ENCODE measurements at regions not wholly inside any gene's neighbourhood (a gene's known extent, or its start where the extent isn't known, plus 50 kb on each side); places are given as distances from the start of the nearest gene placed in this dataset.
"Not testable (repeated sequence)": the region's sequence is repeated elsewhere in the genome, so short reads cannot be mapped to it uniquely, and the experiment has no call there.

DNA sequence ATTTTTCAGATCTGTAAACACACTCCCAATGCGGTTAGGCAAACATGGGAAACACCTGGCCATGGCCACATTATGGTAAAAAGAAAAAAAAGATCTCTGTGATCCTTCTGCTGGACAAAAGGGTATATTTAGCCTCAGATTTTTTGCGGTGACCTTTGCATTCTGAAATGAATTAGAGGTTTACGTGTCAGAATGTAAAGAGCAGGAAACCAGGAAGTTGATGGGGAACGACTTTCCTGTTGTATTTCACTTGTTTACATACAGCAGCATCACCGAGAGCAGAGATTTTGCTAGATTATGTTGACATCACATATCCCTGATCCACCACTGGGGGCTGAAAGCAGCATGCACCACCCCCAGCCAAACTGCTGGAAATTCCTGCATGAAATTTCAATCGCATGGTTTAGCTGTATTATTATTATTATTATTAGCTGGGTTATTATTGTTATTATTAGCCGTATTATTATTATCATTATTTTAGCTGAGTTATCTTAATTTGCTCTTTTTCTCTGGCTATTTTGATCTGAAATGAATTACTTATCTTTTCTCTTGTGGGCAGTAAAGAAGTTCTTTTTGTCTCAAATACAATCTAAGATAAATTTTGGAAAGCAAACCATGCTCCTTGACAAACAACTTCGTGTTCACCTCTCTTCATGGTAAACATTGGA is 189.4 kb downstream of the ZFP64 start:
- WGBS, 4 donors: 43 to 52% (median 49%) methylated on average over 8 of the region's 8 CpGs
- H3K27ac ChIP-seq: no peak overlapping the region
- H3K9me3 ChIP-seq (replicated peaks in 1 of 3): no peaks in the 10 kb centered on the region
- no peaks in the 10 kb centered on the region for H3K27me3 ChIP-seq
- no peak for DNase-seq
- H3K4me3 ChIP-seq: no peak overlapping the region
- intact Hi-C loops (cut with DNase I): no loop called here
- no peaks in the 10 kb centered on the region for H3K4me1 ChIP-seq (replicated peaks in 1 of 2)
- H3K36me3 ChIP-seq (replicated peaks in 1 of 2): no peaks in the 10 kb centered on the region
- TF ChIP-seq, protein P1, sequence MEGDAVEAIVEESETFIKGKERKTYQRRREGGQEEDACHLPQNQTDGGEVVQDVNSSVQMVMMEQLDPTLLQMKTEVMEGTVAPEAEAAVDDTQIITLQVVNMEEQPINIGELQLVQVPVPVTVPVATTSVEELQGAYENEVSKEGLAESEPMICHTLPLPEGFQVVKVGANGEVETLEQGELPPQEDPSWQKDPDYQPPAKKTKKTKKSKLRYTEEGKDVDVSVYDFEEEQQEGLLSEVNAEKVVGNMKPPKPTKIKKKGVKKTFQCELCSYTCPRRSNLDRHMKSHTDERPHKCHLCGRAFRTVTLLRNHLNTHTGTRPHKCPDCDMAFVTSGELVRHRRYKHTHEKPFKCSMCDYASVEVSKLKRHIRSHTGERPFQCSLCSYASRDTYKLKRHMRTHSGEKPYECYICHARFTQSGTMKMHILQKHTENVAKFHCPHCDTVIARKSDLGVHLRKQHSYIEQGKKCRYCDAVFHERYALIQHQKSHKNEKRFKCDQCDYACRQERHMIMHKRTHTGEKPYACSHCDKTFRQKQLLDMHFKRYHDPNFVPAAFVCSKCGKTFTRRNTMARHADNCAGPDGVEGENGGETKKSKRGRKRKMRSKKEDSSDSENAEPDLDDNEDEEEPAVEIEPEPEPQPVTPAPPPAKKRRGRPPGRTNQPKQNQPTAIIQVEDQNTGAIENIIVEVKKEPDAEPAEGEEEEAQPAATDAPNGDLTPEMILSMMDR (IDR thresholded peaks at IDR 0.05): no peak
- no peak for TF ChIP-seq POLR2A (IDR thresholded peaks at IDR 0.05)

DNA sequence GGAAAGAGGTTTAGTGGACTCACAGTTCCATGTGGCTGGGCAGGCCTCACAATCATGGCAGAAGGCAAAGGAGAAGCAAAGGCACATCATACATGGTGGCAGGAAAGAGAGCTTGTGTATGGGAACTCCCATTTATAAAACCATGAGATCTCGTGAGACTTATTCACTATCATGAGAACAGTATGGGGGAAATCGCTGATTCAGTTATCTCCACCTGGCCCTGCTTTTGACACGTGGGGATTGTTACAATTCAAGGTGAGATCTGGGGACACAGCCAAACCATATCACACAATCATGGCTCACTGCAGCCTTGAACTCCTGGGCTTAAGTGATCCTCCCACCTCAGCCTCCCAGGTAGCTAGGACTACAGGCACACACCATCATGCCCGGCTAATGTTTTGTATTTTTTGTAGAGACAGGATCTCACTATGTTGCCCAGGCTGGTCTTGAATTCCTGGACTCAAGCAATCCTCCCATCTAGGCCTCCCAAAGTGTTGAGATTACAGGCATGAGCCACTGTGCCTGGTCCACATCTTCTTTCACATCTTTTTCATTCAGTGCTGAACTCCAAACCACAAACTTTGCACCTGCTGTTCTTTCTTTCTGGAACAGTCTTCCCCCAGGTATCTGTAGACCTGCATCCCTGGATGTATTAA is 194.2 kb downstream of the ZFP64 start:
- H3K36me3 ChIP-seq (replicated peaks in 1 of 2); H3K4me3 ChIP-seq; intact Hi-C loops (cut with DNase I); H3K4me1 ChIP-seq (replicated peaks in 1 of 2); H3K27me3 ChIP-seq; H3K9me3 ChIP-seq (replicated peaks in 1 of 3); H3K27ac ChIP-seq; DNase-seq: not testable (repeated sequence)
- 77 to 83% (median 83%) methylated on average over 4 of the region's 4 CpGs for WGBS, 4 donors

DNA sequence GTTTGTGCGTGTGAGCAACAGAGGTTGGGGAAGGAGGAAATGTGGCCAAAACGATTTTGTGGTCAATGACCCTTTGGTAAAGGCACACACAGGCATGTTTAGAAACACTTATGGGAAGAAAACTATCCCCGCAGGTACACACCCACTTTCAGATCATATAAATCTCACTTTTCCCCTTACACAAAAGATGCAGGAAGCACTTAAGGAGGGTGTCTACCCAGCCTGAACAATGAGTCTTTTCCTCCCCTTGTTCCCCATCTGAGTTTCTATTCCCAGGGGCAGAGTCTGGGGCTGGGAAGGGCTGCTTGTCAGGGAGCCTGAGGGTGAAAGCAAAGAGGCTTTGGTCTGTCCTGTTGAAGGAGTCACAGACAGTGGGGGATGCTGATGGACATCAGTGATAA is 193.2 kb upstream of the SALL4 start:
- H3K27me3 ChIP-seq: no peaks in the 10 kb centered on the region
- H3K4me3 ChIP-seq: no peak overlapping the region
- WGBS, 4 donors: 40 to 57% (median 54%) methylated on average over 3 of the region's 3 CpGs
- intact Hi-C loops (cut with DNase I): no loop called here
- no peak overlapping the region for H3K27ac ChIP-seq
- TF ChIP-seq, protein P1 (IDR thresholded peaks at IDR 0.05): no peak
- no peak for TF ChIP-seq POLR2A (IDR thresholded peaks at IDR 0.05)
- H3K36me3 ChIP-seq (replicated peaks in 1 of 2): no peaks in the 10 kb centered on the region
- no peaks in the 10 kb centered on the region for H3K9me3 ChIP-seq (replicated peaks in 1 of 3)
- H3K4me1 ChIP-seq (replicated peaks in 1 of 2): no peaks in the 10 kb centered on the region
- no peak for DNase-seq

DNA sequence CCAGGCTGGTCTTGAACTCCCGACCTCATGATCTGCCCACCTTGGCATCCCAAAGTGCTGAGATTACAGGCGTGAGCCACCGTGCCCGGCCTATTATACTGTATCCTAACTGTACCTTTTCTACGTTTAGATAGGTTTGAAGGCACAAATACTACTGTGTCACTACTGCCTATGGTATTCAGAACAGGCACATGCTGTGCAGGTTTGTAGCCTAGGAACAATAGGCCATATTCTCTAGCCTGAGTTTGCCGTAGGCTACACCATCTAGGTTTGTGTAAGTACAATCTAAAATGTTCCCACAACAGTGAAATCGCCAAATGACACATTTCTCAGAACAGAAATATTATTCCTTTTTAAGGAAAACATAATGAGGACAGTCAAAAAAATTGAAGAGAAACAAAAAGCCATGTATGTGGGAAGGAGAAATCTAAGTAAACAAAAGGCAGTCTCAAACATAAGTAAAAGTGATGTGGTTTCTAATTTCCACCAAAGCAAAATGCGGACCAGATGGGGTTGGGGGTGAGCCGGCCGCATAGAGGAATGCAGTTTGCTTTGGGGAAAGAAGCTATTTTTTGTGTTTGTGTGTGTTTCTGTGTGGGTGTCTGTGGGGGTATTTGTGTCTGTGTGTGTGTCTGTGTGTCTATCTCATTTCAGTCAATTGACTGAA is 192.6 kb upstream of the SALL4 start:
- TF ChIP-seq POLR2A (IDR thresholded peaks at IDR 0.05): no peak
- TF ChIP-seq, protein P1 (IDR thresholded peaks at IDR 0.05): no peak
- H3K27me3 ChIP-seq: no peaks in the 10 kb centered on the region
- WGBS, 4 donors: 80 to 85% (median 82%) methylated on average over 10 of the region's 10 CpGs
- no peak overlapping the region for H3K4me3 ChIP-seq
- no peaks in the 10 kb centered on the region for H3K4me1 ChIP-seq (replicated peaks in 1 of 2)
- intact Hi-C loops (cut with DNase I): no loop called here
- H3K9me3 ChIP-seq (replicated peaks in 1 of 3): no peaks in the 10 kb centered on the region
- no peak overlapping the region for H3K27ac ChIP-seq
- no peaks in the 10 kb centered on the region for H3K36me3 ChIP-seq (replicated peaks in 1 of 2)
- DNase-seq: no peak

Data from adrenal gland (tissue), 9 donors.